NB4 (cell line): ENCODE measurements at regions not wholly inside any gene's neighbourhood (a gene's known extent, or its start where the extent isn't known, plus 50 kb on each side); places are given as distances from the start of the nearest gene placed in this dataset.
"Not testable (repeated sequence)": the region's sequence is repeated elsewhere in the genome, so short reads cannot be mapped to it uniquely, and the experiment has no call there.

Experiments
- MYC ChIP-seq: IDR thresholded peaks from 2 replicates; pipeline ENCODE4 v1.6.1; 2011; ENCODE audit warnings: low read depth, low read length
- TF ChIP-seq, protein P1 (sequence below): IDR thresholded peaks from one replicate; pipeline ENCODE4 v1.5.1; 2012; ENCODE audit warnings: low read depth, low read length

GRCh38 chr9:87041553-87042235, 94.4 kb upstream of the GAS1 start:
- TF ChIP-seq, protein P1, sequence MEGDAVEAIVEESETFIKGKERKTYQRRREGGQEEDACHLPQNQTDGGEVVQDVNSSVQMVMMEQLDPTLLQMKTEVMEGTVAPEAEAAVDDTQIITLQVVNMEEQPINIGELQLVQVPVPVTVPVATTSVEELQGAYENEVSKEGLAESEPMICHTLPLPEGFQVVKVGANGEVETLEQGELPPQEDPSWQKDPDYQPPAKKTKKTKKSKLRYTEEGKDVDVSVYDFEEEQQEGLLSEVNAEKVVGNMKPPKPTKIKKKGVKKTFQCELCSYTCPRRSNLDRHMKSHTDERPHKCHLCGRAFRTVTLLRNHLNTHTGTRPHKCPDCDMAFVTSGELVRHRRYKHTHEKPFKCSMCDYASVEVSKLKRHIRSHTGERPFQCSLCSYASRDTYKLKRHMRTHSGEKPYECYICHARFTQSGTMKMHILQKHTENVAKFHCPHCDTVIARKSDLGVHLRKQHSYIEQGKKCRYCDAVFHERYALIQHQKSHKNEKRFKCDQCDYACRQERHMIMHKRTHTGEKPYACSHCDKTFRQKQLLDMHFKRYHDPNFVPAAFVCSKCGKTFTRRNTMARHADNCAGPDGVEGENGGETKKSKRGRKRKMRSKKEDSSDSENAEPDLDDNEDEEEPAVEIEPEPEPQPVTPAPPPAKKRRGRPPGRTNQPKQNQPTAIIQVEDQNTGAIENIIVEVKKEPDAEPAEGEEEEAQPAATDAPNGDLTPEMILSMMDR: not testable (repeated sequence)
- TF ChIP-seq MYC: not testable (repeated sequence)
